ENCODE measurements at regions not wholly inside any gene's neighbourhood (a gene's known extent, or its start where the extent isn't known, plus 50 kb on each side); places are given as distances from the start of the nearest gene placed in this dataset.

DNA sequence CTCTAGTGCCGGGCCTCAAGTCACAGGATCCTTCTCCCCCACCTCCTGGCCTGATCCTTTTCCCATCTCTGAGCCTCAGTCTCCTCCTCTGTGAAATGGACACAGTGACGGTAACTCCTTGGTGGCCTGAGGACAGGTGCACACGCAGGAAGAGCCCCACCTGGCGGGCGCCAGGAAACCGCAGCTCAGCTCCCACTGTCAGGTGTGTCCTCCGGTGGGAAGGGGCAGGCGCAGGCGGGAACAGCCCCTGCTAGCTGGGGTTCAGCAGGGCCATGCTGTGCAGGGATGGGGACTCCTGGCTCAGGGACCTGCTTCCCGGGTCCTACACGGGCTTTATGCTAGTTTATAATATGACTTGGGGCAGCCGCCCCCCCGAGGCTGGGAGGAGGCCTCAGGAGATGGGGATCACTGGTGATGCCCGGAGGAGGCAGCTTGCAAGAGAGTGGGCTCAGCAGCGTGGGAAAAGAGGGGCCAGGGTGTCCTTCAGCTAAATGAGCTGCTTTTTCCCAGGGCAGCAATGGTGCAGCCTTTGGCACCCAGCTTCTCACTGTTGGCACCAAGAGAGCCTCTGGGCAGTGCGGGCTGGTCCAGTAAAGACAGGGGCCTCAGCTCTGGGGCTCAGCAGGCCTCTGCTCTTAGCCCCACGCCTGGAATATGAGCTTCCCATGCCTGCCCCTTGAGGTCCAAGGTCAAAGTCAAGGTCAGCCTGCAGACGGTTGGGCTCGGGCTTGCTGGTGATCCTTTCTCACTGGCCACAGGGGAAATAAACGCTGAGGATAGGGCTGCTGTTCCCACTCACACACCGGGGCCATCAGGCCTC is 68.0 kb upstream of the FAM20C start:
- Mint-ChIP-seq H3K27ac (no peak overlapping the region), H3K27me3 (no peaks in the 10 kb centered on the region), H3K4me3 (no peak overlapping the region), H3K4me1 (no peaks in the 10 kb centered on the region), H3K9me3 (no peaks in the 10 kb centered on the region), H3K36me3 (ENCODE audit: low read depth) (no peaks in the 10 kb centered on the region)
- ChIA-PET POLR2A (no interaction called here), CTCF (no interaction called here)
- DNase-seq = no peak

DNA sequence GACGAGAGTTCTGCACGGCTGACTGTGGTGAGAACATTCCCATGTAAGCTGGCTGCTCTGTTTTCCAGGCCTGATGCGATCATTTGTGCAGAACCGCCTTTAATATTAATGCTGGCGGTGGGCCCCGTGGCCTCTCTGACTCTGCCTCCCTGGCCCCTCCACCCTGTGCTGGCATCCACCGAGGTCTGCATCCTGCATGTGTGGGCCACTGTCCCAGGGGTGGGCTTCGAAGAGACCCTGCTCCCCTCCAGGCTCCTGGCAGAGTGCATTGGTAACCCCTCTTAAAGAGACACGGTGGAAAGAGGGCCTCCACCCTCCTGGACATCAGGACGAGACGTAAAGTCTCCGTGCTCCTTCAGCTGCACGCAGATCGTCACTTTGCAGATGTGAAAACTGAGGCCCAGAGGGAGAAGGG is 67.3 kb upstream of the FAM20C start:
- Mint-ChIP-seq H3K4me1 (no peaks in the 10 kb centered on the region), H3K27ac (no peak overlapping the region), H3K36me3 (ENCODE audit: low read depth) (no peaks in the 10 kb centered on the region), H3K4me3 (no peak overlapping the region), H3K9me3 (no peaks in the 10 kb centered on the region), H3K27me3 (no peaks in the 10 kb centered on the region)
- DNase-seq = no peak
- ChIA-PET CTCF (no interaction called here), POLR2A (no interaction called here)

DNA sequence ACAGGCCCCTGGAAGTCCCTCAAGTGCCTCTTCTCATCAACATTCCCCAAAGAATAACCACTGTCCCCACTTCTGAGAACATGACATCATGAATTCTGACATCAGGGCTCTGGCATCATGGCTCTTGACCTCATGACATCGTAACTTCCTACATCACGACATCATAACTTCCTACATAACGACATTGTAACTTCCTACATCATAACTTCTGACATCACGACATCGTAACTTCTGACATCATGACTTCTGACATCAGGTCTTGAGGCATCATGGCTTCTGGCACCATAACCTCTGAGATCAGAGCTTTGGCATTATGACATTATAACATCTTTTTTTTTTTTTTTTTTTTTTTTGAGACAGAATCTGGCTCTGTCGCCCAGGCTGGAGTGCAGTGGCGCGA is 66.7 kb upstream of the FAM20C start:
- no peaks in the 10 kb centered on the region for H3K9me3 Mint-ChIP-seq
- no peaks in the 10 kb centered on the region for H3K4me1 Mint-ChIP-seq
- no peak overlapping the region for H3K27ac Mint-ChIP-seq
- H3K27me3 Mint-ChIP-seq = no peaks in the 10 kb centered on the region
- no peak overlapping the region for H3K4me3 Mint-ChIP-seq
- no peaks in the 10 kb centered on the region for H3K36me3 Mint-ChIP-seq (ENCODE audit: low read depth)
- CTCF ChIA-PET = no interaction called here
- POLR2A ChIA-PET = no interaction called here
- DNase-seq = no peak

DNA sequence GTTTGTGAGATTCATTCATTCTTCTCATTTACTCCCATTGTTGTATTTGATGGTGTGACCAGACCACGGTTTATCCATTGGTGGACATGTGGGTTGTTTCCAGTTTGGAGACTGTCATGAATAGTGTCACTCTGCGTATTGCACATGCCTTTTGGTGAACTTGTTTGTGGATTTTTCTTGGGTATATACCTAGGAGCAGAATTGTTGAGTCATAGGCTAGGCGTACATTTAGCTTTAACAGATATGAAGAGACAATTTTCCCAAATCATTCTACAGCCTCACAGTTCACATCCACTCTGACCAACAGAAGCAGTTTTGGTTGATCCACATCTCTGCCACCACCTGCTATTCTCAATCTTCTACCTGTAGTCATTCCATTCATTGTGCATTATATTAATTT is 66.0 kb upstream of the FAM20C start:
- CTCF ChIA-PET = no interaction called here

DNA sequence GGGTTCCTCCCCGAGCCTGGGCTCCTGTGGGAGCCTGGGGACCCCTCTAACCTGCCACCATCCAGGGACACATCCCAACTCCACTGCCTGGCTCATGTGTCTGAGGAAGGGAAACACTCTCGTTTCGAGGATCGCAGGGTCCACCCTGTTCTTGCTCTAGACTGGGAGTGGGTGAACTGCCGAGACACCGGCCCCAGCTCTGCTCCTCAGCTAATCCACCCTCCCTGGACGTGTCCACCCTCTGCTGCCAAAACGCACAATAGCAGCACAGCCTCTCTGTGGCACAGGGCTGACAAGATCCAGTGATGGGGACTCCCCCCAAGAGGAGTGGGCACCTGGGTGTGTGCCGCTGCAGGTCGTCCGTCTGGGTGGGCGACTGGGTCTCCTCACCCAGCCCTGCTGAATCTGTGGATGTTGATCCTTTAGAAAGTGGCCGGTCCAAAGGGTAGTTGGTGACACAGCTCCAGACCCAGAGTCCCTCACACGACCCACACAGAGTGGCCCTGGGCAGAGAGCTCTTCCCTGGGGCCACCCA is 65.2 kb upstream of the FAM20C start:
- Mint-ChIP-seq H3K4me3 (no peak overlapping the region), H3K36me3 (ENCODE audit: low read depth) (no peaks in the 10 kb centered on the region), H3K27ac (no peak overlapping the region), H3K9me3 (no peaks in the 10 kb centered on the region), H3K4me1 (no peaks in the 10 kb centered on the region), H3K27me3 (no peaks in the 10 kb centered on the region)
- ChIA-PET CTCF (interaction anchor here (1.3 kb wide), 1 partner anchor 18 kb away, joined by 3 read pairs; no protein-coding TSS in a partner anchor), POLR2A (no interaction called here)
- no peak for DNase-seq

More for the DNA sequence above, 66.0 kb upstream of the FAM20C start:
- no peaks in the 10 kb centered on the region for H3K4me1 Mint-ChIP-seq
- POLR2A ChIA-PET = no interaction called here
- no peaks in the 10 kb centered on the region for H3K36me3 Mint-ChIP-seq (ENCODE audit: low read depth)
- H3K9me3 Mint-ChIP-seq = no peaks in the 10 kb centered on the region
- H3K27me3 Mint-ChIP-seq = no peaks in the 10 kb centered on the region
- DNase-seq = no peak
- no peak overlapping the region for H3K4me3 Mint-ChIP-seq
- H3K27ac Mint-ChIP-seq = no peak overlapping the region

DNA sequence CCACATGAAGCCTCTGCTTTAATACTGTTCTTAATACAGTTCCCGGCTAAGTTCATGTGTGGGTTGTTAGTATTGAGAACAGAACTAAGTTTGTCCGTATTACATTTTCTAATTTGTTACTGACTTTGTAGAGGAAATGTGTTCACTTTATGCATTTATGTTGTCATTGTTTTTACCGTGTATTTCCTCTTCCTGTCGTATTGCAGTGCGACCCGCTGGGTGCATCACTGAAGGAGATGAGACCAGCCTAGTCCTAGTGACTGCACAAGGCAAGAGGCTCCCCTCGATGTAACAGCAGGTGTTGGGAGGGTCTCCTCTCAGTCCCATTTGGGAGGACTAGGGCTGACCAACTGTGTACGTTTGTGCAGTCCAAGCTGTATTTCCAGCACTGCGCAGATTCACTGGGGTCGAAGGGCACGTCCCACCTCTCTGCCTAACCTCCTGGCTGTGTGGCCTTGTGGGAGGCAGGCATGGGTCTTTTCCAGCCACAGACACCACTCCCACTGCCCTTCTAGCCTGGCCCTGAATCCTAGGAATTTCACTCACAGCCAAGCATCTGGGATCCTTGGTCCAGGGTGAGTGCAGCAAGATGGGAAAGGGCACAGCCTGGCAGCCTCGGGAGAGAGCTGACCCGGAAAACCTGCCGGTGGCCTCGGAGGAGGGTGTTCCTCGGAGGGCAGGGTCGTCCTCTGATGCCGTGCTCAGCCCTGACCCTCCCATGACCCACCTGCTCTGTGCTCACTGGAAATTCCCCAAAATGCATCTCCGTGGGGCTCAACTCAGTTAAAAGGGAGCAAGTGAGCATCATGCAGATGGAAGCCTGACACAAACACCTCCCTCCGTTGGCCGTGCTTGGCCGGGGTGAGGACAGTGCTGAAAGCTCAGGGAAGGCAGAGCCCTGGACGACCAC is 63.9 kb upstream of the FAM20C start:
- Mint-ChIP-seq H3K36me3 (ENCODE audit: low read depth) (no peaks in the 10 kb centered on the region), H3K9me3 (no peaks in the 10 kb centered on the region), H3K4me1 (no peaks in the 10 kb centered on the region), H3K4me3 (no peak overlapping the region), H3K27ac (no peak overlapping the region), H3K27me3 (no peaks in the 10 kb centered on the region)
- DNase-seq = no peak
- CTCF ChIA-PET = interaction anchor here (1.3 kb wide), 1 partner anchor 17 kb away, joined by 3 read pairs; no protein-coding TSS in a partner anchor
- POLR2A ChIA-PET = no interaction called here

DNA sequence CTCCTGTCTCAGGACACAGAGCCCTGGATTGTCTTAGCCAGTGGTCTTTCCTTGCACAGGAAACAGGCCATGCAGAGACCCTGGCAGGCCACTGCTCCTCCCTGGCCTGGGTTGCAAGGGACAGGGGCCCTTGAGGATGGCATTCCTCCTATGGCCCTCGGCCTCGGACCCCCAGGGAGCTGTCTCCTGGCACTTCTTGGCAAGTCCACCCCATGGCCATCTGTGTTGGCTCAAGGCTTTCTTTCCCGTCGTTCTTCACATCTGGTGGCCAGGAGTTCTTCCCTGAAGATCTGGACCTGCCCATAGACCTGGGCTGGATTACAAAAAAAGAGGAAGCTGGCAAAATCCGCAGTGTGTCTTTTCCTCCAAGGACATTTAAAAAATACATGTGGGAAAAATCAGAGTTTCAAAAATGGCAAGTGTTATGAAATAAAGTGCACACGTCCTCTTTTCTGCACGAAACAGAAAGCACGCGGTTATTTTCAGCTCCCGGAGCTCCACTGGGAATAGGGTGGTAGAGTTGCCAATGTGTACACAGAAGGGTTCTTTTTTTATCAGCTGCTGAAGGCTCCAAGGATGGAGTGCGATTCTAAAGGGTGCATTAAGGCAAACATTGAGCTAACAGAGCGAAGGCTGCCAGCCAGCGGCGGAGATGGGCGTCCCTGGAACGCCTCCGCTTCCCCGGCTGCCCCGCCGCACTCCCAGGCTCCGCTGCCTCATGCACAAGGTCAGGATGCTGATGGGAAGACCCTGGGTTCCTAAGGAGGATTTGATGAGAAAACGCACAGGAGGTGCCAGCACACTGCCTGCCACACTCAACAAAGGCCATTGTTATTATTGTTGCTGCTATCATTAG is 62.8 kb upstream of the FAM20C start:
- Mint-ChIP-seq H3K4me1 (no peaks in the 10 kb centered on the region), H3K36me3 (ENCODE audit: low read depth) (no peaks in the 10 kb centered on the region), H3K4me3 (no peak overlapping the region), H3K27me3 (no peaks in the 10 kb centered on the region), H3K27ac (no peak overlapping the region), H3K9me3 (no peaks in the 10 kb centered on the region)
- no peak for DNase-seq
- CTCF ChIA-PET = no interaction called here
- POLR2A ChIA-PET = no interaction called here

DNA sequence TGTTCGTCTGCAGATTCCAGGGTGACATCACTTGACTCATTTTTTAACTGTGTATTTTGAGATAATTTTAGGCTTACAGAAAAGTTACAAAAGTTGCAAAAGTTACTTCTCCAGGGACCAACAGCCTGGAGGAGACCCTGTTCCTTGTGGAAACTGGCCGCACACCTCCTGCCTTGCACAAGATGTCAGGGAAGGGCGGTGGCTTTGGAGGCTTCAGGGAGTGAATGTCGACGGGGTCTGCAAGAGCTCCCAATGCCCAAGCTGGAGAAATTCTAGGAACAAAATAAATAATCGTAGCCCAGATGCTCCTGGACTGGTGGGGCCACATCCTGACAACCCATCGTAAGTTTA is 62.2 kb upstream of the FAM20C start:
- CTCF ChIA-PET = no interaction called here
- Mint-ChIP-seq H3K27ac (no peak overlapping the region), H3K36me3 (ENCODE audit: low read depth) (no peaks in the 10 kb centered on the region), H3K4me1 (no peaks in the 10 kb centered on the region), H3K27me3 (no peaks in the 10 kb centered on the region), H3K9me3 (no peaks in the 10 kb centered on the region), H3K4me3 (no peak overlapping the region)
- POLR2A ChIA-PET = no interaction called here
- no peak for DNase-seq

DNA sequence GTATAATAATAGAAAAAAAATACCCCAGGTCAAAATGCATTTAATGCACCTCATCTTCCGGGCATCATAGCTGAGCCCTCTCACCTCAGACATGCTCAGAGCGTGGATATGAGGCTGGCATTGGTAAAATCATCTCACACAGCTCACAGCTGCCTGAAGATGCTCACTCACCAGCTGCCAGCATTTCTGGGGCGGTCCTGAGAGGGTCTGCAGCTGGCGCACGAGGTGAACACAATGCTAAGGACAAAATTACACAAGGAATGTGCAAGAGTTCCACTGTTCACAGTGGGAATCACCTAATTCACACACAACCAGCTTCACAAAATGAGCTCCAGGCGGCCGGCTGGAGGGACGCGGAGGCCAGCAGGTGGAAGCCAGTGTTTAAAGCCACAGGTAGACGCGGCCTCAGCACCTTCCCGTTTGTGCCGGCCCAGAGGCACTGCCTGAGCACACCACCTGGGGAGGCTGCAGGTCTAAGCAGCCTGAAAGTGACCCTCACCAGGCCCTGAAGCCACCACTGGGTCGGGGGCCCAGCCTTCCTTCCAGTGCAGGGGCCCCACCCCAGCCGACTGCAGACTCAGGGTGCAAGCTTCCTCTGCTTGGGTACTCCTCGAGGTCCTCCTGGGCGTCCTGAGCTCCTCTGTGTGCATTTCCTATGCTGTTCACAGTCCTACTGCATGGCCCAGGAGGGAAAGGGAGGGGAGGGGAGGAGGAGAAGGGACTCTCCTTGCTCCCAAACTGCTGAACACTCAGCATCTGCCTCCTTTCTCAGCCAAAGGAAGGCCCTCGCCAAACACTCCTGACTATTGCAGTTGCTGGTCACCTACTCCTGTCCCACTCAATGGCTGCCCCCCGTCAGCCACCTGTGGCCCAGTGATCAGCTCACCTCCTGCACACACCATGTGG is 61.2 kb upstream of the FAM20C start:
- Mint-ChIP-seq H3K4me1 (no peaks in the 10 kb centered on the region), H3K4me3 (no peak overlapping the region), H3K9me3 (no peaks in the 10 kb centered on the region), H3K36me3 (ENCODE audit: low read depth) (no peaks in the 10 kb centered on the region), H3K27ac (no peak overlapping the region), H3K27me3 (no peaks in the 10 kb centered on the region)
- POLR2A ChIA-PET = no interaction called here
- CTCF ChIA-PET = no interaction called here
- DNase-seq = no peak

DNA sequence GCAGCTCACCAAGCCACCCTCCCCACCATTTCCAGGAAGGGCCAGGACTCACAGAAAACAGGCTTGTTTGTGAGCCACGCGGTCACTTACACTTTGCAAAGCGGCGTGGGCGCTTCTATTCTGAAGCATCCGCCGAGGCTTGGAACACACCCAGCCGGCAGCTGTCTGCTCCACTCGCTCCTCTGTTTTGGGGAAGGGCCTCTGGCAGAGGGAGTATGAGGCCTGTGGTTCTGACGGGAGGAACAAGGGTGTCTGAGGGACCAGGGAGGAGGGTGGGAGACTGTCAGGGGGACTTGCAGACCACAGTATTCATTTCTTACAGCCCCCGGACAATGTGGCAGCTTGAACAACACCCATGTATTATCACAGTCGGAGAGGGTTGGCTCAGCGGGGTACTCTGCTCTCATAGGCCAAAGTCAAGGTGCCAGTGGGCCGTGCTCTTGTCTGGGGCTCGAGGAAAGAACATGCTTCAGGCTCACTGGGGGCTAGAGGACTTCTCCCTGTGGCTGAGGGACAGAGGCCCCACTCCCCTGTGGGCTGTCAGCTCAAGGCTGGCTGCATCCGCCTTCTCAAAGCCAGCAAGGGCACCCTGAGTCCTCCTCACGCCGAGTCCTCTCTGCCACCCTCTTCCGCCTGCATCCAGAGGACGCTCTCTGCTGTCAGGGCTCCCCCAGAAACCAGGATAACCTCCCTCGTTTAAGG is 60.4 kb upstream of the FAM20C start:
- DNase-seq = no peak
- ChIA-PET CTCF (no interaction called here), POLR2A (no interaction called here)
- Mint-ChIP-seq H3K9me3 (no peaks in the 10 kb centered on the region), H3K4me1 (no peaks in the 10 kb centered on the region), H3K27me3 (no peaks in the 10 kb centered on the region), H3K4me3 (no peak overlapping the region), H3K36me3 (ENCODE audit: low read depth) (no peaks in the 10 kb centered on the region), H3K27ac (no peak overlapping the region)

DNA sequence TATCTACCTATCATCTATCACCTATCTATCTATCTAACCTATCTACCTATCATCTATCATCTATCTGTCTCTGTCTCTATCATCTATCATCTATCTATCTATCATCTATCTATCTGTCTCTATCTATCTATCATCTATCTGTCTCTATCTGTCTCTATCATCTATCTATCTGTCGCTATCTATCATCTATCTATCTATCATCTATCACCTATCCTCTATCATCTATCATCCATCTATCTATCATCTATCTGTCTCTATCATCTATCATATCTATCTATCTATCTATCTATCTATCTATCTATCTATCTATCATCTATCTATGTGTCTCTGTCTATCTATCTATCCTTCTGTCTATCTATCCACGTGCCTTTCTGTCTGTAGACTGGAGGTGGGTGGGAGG is 59.5 kb upstream of the FAM20C start:
- DNase-seq = no peak
- Mint-ChIP-seq H3K27me3 (no peaks in the 10 kb centered on the region), H3K9me3 (no peaks in the 10 kb centered on the region), H3K4me1 (no peaks in the 10 kb centered on the region), H3K36me3 (ENCODE audit: low read depth) (no peaks in the 10 kb centered on the region), H3K27ac (no peak overlapping the region), H3K4me3 (no peak overlapping the region)
- CTCF ChIA-PET = no interaction called here
- POLR2A ChIA-PET = no interaction called here

DNA sequence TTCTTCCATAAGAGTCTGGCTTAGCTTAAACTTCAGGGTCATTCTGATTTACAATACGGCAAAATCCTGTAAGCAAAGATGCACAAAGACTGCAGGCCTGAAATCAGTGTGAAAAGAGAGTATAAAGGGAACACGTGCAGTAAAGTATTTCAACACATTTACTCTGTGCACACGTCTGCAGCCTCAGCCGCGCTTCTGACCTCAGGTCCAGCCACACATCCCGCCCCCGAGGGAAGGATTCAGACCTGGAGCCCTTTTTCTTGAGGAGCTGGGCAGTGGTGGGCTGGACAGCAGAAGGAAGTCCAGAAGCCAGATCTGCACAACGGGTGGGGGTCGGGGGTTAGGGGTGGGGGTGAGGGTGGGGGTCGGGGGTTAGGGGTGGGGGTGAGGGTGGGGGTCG is 58.9 kb upstream of the FAM20C start:
- CTCF ChIA-PET = interaction anchor here (0.6 kb wide), 1 partner anchor 29 kb away, joined by 3 read pairs; no protein-coding TSS in a partner anchor
- Mint-ChIP-seq H3K27ac (no peak overlapping the region), H3K27me3 (no peaks in the 10 kb centered on the region), H3K9me3 (no peaks in the 10 kb centered on the region), H3K4me1 (no peaks in the 10 kb centered on the region), H3K36me3 (ENCODE audit: low read depth) (no peaks in the 10 kb centered on the region), H3K4me3 (no peak overlapping the region)
- DNase-seq = no peak
- POLR2A ChIA-PET = no interaction called here
